GM13976 (cell line): ENCODE measurements at regions not wholly inside any gene's neighbourhood (a gene's known extent, or its start where the extent isn't known, plus 50 kb on each side); places are given as distances from the start of the nearest gene placed in this dataset.
"Not testable (repeated sequence)": the region's sequence is repeated elsewhere in the genome, so short reads cannot be mapped to it uniquely, and the experiment has no call there.

Experiments
- DNase-seq: peaks from one replicate; pipeline ENCODE4 v3.0.0; 2012; ENCODE audit warnings: low spot score
- in situ Hi-C: fragments of 300-500 bp; cut with MboI; formaldehyde crosslinking; loops from one replicate; pipeline ENCODE4 v1.12.0; 2022; ENCODE audit warnings: low sequenced_read_pairs, mixed read lengths, inconsistent platforms; ENCODE audit not compliant: unreplicated experiment
- TF ChIP-seq, protein P1 (sequence below): IDR thresholded peaks from 2 replicates; pipeline ENCODE4 v1.5.1; 2012; ENCODE audit warnings: borderline replicate concordance, mild to moderate bottlenecking; ENCODE audit not compliant: insufficient read depth; ENCODE audit errors: extremely low read depth, missing control alignments, control extremely low read depth

- no peak for DNase-seq
- in situ Hi-C loops = no loop called here
- TF ChIP-seq, protein P1, sequence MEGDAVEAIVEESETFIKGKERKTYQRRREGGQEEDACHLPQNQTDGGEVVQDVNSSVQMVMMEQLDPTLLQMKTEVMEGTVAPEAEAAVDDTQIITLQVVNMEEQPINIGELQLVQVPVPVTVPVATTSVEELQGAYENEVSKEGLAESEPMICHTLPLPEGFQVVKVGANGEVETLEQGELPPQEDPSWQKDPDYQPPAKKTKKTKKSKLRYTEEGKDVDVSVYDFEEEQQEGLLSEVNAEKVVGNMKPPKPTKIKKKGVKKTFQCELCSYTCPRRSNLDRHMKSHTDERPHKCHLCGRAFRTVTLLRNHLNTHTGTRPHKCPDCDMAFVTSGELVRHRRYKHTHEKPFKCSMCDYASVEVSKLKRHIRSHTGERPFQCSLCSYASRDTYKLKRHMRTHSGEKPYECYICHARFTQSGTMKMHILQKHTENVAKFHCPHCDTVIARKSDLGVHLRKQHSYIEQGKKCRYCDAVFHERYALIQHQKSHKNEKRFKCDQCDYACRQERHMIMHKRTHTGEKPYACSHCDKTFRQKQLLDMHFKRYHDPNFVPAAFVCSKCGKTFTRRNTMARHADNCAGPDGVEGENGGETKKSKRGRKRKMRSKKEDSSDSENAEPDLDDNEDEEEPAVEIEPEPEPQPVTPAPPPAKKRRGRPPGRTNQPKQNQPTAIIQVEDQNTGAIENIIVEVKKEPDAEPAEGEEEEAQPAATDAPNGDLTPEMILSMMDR = no peak
These were observed 344.0 kb downstream of the PRR16 start for GRCh38 chr5:120808135-120808534.

DNA sequence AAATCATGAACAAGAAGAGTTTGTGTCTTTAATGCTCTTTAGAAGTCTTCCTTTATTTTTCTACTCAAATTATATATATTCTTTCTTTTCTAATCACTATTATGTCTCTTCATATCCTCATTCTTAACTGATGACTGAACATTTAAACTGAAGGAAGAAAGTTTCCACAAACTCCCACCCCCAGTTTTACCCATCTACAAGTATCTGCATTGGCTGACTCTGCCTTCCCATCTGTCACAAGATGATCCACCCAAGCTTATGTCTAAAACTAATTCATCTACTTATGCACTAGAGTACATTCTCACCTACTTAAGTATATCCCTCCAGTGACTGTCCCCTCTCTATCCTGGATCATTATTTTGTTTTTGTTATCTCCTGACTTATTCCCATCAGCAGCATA, 344.5 kb downstream of the PRR16 start:
- DNase-seq = no peak
- TF ChIP-seq, protein P1 = no peak
- in situ Hi-C loops = no loop called here

- TF ChIP-seq, protein P1 = no peak
- DNase-seq = no peak
- in situ Hi-C loops = no loop called here
These were observed 349.5 kb downstream of the PRR16 start for GRCh38 chr5:120813551-120813950.

- in situ Hi-C loops = no loop called here
- no peak for DNase-seq
- TF ChIP-seq, protein P1 = no peak
These were observed 353.2 kb downstream of the PRR16 start for GRCh38 chr5:120817044-120817985.

DNA sequence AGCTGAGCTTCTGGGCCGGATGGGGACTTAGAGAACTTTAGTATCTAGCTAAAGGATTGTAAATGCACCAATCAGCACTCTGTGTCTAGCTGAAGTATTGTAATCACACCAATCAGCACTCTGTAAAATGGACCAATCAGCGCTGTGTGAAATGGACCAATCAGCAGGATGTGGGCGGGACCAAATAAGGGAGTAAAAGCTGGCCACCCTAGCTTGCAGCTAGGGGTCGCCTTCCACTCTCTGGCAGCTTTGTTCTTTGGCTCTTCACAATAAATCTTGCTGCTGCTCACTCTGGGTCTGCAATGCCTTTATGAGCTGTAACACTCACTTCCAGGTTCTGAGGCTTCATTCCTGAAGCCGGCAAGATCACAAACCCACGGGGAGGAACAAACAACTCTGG, 354.0 kb downstream of the PRR16 start:
- no peak for DNase-seq
- in situ Hi-C loops = no loop called here
- TF ChIP-seq, protein P1 = no peak

DNA sequence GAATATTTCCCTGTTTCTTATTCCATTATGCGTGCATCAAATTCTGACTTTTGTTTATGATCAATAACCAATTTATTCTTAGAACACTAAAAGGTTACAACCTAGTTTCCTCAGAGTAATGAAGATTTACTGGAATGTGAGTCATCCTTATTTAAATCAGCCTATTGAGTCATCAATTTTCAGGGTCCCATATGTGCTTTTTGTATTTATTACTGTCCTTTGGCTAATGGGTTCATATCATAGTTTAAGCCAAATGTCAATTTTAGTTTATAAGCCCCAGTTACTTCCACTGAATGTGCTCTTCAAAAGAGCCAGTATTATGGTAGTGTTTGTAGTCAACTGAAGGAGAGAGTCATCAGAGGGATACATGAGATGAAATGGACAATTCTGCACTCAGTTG, 359.2 kb downstream of the PRR16 start:
- in situ Hi-C loops = no loop called here
- DNase-seq = no peak
- TF ChIP-seq, protein P1 = no peak

DNA sequence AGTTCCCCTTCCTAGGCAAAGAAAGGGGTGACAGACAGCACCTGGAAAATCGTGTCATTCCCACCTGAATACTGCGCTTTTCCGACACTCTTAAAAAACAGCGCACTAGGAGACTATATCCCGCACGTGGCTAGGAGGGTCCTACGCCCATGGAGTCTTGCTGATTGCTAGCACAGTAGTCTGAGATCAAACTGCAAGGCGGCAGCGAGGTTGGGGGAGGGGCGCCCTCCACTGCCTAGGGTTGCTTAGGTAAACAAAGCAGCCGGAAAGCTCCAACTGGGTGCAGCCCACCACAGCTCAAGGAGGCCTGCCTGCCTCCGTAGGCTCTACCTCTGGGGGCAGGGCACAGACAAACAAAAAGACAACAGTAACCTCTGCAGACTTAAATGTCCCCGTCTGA, 367.5 kb downstream of the PRR16 start:
- in situ Hi-C loops = not testable (repeated sequence)

More for the DNA sequence above, 367.5 kb downstream of the PRR16 start:
- DNase-seq = not testable (repeated sequence)
